ENCODE measurements at regions not wholly inside any gene's neighbourhood (a gene's known extent, or its start where the extent isn't known, plus 50 kb on each side); places are given as distances from the start of the nearest gene placed in this dataset.
A peak's percentile ranks its signal among the peaks of the same experiment; 100 is the strongest.

- no peak for DNase-seq (ENCODE audit: low read depth in 2 of 2, low spot score in 1 of 2)
These were observed 92.3 kb downstream of the GYPC start for GRCh38 chr2:126748188-126748760.

- DNase-seq (ENCODE audit: low read depth in 2 of 2, low spot score in 1 of 2), result no peak
These were observed 93.1 kb downstream of the GYPC start for GRCh38 chr2:126748929-126749518.

- DNase-seq (ENCODE audit: low read depth in 2 of 2, low spot score in 1 of 2), result no peak
These were observed 93.6 kb downstream of the GYPC start for GRCh38 chr2:126749537-126749936.

- no peak for DNase-seq (ENCODE audit: low read depth in 2 of 2, low spot score in 1 of 2)
These were observed 94.5 kb downstream of the GYPC start for GRCh38 chr2:126750506-126750905.

GRCh38 chr2:126751477-126751876 lies 95.5 kb downstream of the GYPC start:
- no peak for DNase-seq (ENCODE audit: low read depth in 2 of 2, low spot score in 1 of 2)

GRCh38 chr2:126752876-126753275 lies 96.9 kb downstream of the GYPC start:
- DNase-seq (ENCODE audit: low read depth in 2 of 2, low spot score in 1 of 2), result no peak

- DNase-seq (ENCODE audit: low read depth in 2 of 2, low spot score in 1 of 2), result no peak
These were observed 97.7 kb downstream of the GYPC start for GRCh38 chr2:126753501-126754212.

- no peak for DNase-seq (ENCODE audit: low read depth in 2 of 2, low spot score in 1 of 2)
These were observed 98.5 kb downstream of the GYPC start for GRCh38 chr2:126754240-126755004.

- DNase-seq (ENCODE audit: low read depth in 2 of 2, low spot score in 1 of 2), result no peak
These were observed 100.2 kb downstream of the GYPC start for GRCh38 chr2:126756125-126756524.

GRCh38 chr2:126761256-126761980 lies 105.5 kb downstream of the GYPC start:
- DNase-seq (ENCODE audit: low read depth in 2 of 2, low spot score in 1 of 2), result no peak

GRCh38 chr2:126761981-126762878 lies 106.3 kb downstream of the GYPC start:
- peak in 1 of 2 donors; percentile 6 for DNase-seq (ENCODE audit: low read depth in 2 of 2, low spot score in 1 of 2)

- DNase-seq (ENCODE audit: low read depth in 2 of 2, low spot score in 1 of 2), result no peak
These were observed 108.8 kb downstream of the GYPC start for GRCh38 chr2:126764686-126765265.

- DNase-seq (ENCODE audit: low read depth in 2 of 2, low spot score in 1 of 2), result no peak
These were observed 109.4 kb downstream of the GYPC start for GRCh38 chr2:126765395-126765794.

GRCh38 chr2:126766295-126766968 lies 110.5 kb downstream of the GYPC start:
- no peak for DNase-seq (ENCODE audit: low read depth in 2 of 2, low spot score in 1 of 2)

- no peak for DNase-seq (ENCODE audit: low read depth in 2 of 2, low spot score in 1 of 2)
These were observed 111.0 kb downstream of the GYPC start for GRCh38 chr2:126766969-126767296.

- no peak for DNase-seq (ENCODE audit: low read depth in 2 of 2, low spot score in 1 of 2)
These were observed 113.2 kb downstream of the GYPC start for GRCh38 chr2:126769118-126769517.

GRCh38 chr2:126770466-126770865 lies 114.5 kb downstream of the GYPC start:
- no peak for DNase-seq (ENCODE audit: low read depth in 2 of 2, low spot score in 1 of 2)

GRCh38 chr2:126771094-126771493 lies 115.1 kb downstream of the GYPC start:
- no peak for DNase-seq (ENCODE audit: low read depth in 2 of 2, low spot score in 1 of 2)

GRCh38 chr2:126771501-126772195 lies 115.7 kb downstream of the GYPC start:
- no peak for DNase-seq (ENCODE audit: low read depth in 2 of 2, low spot score in 1 of 2)

Data from stimulated activated CD8-positive, alpha-beta memory T cell treated with anti-CD3 and anti-CD28 coated beads, Interleukin-4, amount 100 ng/mL, for 1 hour (primary cell).